ENCODE measurements at regions not wholly inside any gene's neighbourhood (a gene's known extent, or its start where the extent isn't known, plus 50 kb on each side); places are given as distances from the start of the nearest gene placed in this dataset.

DNA sequence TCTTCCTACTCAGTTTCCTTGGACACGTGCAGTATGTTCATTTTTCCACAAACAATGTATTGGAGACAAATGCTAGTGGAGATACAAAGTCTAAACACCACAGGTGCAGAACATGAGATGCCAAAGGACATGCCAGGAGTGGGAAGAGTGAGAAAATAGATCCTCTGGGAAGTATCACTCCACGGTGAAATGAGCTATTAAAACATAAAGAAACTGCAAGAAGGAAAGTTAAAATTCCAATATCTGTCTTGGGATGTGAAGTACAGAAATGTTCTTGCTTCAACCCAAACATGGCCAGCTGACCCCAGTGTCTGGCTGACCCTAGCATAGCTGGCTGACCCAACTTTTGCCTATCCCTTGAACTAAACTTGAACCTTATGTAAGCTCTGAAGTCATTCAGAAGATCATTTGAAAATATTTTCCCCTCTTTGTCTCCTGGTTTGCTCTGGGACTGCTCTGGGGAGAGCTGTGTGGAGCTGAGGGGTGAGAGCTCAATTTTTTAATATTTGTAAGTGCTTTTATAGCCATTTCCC is 59.5 kb downstream of the FZD1 start:
- DNase-seq, result no peak
- Mint-ChIP-seq H3K4me1 (no peaks in the 10 kb centered on the region), H3K9me3 (no peaks in the 10 kb centered on the region), H3K4me3 (no peak overlapping the region), H3K27ac (no peak overlapping the region), H3K27me3 (no peaks in the 10 kb centered on the region), H3K36me3 (ENCODE audit: low read depth) (no peaks in the 10 kb centered on the region)
- POLR2A ChIA-PET, result no interaction called here
- CTCF ChIA-PET, result no interaction called here

DNA sequence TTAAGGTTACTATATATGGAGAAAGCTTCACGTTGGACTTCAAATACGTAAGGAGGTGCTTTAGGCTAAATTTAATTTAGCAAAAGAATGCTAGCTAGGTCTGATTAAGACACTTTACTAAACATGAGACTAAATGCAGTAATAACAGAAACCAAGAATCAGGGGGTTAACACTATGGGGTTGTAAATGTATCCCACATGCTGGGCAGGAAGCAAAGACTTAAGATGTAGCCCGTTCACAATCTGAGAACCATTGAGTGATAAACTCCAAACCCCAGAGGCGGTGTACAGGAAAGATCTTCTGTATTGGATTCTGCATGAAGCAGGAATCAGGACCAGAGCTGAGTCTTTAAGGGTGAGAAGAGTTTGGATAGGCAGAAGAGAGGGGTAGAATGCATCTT is 60.4 kb downstream of the FZD1 start:
- ChIA-PET CTCF (no interaction called here), POLR2A (no interaction called here)
- Mint-ChIP-seq H3K27me3 (no peaks in the 10 kb centered on the region), H3K9me3 (no peaks in the 10 kb centered on the region), H3K36me3 (ENCODE audit: low read depth) (no peaks in the 10 kb centered on the region), H3K4me3 (no peak overlapping the region), H3K27ac (no peak overlapping the region), H3K4me1 (no peaks in the 10 kb centered on the region)
- DNase-seq, result no peak

DNA sequence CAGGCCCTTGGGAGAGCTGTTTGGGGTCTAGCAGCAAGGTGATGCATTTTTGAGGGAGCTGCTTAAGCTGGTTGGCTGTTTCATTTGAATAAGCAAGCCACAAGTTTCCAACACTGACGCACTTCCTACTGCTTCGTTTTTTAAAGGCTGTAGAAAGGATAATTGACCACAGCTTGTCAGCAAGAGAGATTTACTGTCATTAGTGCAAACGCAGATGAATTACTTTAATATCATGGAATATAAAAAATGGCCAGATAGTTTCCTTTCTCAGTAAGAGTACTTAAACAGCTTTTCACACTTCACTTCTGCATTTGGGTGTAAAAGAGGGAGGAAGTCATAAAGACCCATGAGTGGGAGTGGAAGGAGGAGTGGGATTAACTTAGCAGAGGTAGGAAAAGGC is 61.5 kb downstream of the FZD1 start:
- H3K27ac Mint-ChIP-seq, result no peak overlapping the region
- no peaks in the 10 kb centered on the region for H3K27me3 Mint-ChIP-seq
- POLR2A ChIA-PET, result no interaction called here
- H3K9me3 Mint-ChIP-seq, result no peaks in the 10 kb centered on the region
- H3K4me1 Mint-ChIP-seq, result no peaks in the 10 kb centered on the region
- H3K4me3 Mint-ChIP-seq, result no peak overlapping the region
- no peak for DNase-seq
- no peaks in the 10 kb centered on the region for H3K36me3 Mint-ChIP-seq (ENCODE audit: low read depth)
- CTCF ChIA-PET, result no interaction called here

DNA sequence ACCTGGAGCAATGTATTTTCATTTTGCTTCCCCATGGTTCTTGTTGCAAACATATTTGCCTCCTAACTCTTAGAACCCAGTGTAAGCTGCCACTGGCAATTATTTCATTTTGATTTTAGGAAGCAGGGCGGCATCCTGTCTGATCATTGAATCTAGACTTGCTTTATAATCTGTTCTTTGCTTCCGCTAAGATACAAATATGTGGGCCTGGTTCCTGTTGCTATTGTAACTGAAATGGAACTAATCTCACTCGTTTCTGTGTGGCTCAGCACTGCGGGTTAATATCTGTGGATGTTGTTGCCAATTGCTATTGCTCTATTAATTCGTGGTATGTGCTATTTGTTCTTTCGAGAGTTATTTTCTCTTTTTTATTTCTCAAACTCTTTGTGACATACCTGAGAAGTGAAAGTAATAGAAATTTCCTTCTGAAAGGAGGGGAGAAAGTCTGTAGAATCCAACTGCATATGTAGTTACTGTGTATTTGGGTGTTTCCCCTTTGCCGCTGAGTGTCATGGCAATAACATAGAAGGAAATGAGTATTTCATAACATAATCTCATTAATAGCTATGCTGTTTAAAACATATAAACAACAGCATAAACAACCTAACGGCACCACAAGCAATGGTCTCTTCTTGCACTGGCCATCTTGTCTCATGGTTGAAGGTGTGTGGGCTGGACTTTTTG is 62.4 kb downstream of the FZD1 start:
- Mint-ChIP-seq H3K4me1 (no peaks in the 10 kb centered on the region), H3K36me3 (ENCODE audit: low read depth) (no peaks in the 10 kb centered on the region), H3K27ac (no peak overlapping the region), H3K9me3 (no peaks in the 10 kb centered on the region), H3K4me3 (no peak overlapping the region), H3K27me3 (no peaks in the 10 kb centered on the region)
- CTCF ChIA-PET, result no interaction called here
- POLR2A ChIA-PET, result no interaction called here
- no peak for DNase-seq

DNA sequence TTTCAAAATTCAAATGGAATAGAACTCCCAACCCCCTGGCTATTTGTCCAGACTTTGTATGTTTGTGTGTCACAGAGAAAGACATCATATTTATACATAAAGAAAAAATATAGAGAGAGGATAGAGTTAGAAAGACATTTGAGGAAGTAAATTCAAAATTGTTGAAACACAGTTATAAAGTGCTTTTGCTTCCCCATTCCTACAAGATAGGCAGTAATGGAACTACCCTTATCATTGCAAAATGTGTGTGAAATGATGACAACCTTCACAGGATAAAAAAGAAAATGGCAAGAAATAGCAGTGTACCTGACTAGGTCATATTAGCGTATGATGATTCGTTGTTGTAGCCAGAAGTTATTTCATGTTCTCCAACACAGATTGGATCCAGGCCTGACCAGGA is 63.1 kb downstream of the FZD1 start:
- CTCF ChIA-PET, result no interaction called here
- H3K4me1 Mint-ChIP-seq, result no peaks in the 10 kb centered on the region
- no peaks in the 10 kb centered on the region for H3K36me3 Mint-ChIP-seq (ENCODE audit: low read depth)
- DNase-seq, result no peak
- no peak overlapping the region for H3K4me3 Mint-ChIP-seq
- no peak overlapping the region for H3K27ac Mint-ChIP-seq
- H3K9me3 Mint-ChIP-seq, result no peaks in the 10 kb centered on the region
- POLR2A ChIA-PET, result no interaction called here
- H3K27me3 Mint-ChIP-seq, result no peaks in the 10 kb centered on the region

DNA sequence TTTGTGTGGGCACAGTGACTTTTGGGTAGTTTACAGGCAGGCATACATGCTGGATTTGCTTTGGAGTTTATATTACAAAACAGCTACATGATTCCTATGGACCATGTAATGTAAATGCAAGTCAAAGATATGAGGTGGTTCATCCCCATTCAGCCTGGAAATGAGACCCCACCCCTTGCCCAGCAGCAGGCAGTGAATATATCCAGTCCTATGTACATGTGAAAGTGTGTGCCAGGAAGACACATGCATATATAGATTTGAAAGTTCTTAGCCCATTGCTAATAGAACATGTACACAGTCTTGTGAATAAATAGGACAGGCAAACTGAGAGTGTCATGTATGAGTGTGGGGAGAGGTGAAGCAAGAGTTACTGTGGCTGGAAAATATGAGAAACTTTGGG is 65.3 kb downstream of the FZD1 start:
- CTCF ChIA-PET, result no interaction called here
- no peaks in the 10 kb centered on the region for H3K4me1 Mint-ChIP-seq

DNA sequence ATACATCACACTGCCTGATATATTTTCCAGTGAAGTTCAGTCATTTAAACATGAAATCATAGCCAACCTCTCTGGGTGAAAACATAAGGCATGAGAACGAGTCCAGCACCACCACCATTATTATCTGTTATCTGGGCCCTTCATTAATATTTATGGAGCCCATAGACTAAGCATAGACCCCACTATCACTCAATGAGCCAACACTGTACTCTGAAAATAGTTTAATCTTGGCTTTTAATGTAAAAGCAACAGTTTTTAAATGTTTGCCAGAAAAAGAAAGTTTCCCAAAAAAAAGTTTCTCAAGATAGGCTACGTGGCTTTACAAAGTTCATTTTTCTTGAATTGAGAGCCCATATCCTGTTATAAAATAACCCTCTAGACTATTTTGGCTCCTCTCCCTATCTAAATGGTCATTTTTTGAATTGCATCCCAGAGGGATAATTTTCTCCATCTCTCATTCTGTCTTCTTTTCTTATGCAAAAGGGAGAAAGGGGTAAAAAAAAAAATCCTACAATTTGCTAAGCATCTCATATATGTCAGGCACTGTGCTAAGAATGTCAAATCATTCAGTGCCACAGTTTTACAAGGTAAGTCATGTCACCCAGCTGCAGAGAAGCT is 66.1 kb downstream of the FZD1 start:
- H3K9me3 Mint-ChIP-seq, result no peaks in the 10 kb centered on the region
- POLR2A ChIA-PET, result no interaction called here
- no peak overlapping the region for H3K4me3 Mint-ChIP-seq
- no peak for DNase-seq
- H3K4me1 Mint-ChIP-seq, result no peaks in the 10 kb centered on the region
- CTCF ChIA-PET, result no interaction called here
- no peaks in the 10 kb centered on the region for H3K27me3 Mint-ChIP-seq
- no peaks in the 10 kb centered on the region for H3K36me3 Mint-ChIP-seq (ENCODE audit: low read depth)
- no peak overlapping the region for H3K27ac Mint-ChIP-seq

More for the DNA sequence above, 65.3 kb downstream of the FZD1 start:
- POLR2A ChIA-PET, result no interaction called here
- no peak overlapping the region for H3K4me3 Mint-ChIP-seq
- no peaks in the 10 kb centered on the region for H3K9me3 Mint-ChIP-seq
- H3K27ac Mint-ChIP-seq, result no peak overlapping the region
- no peaks in the 10 kb centered on the region for H3K36me3 Mint-ChIP-seq (ENCODE audit: low read depth)
- no peaks in the 10 kb centered on the region for H3K27me3 Mint-ChIP-seq
- no peak for DNase-seq

DNA sequence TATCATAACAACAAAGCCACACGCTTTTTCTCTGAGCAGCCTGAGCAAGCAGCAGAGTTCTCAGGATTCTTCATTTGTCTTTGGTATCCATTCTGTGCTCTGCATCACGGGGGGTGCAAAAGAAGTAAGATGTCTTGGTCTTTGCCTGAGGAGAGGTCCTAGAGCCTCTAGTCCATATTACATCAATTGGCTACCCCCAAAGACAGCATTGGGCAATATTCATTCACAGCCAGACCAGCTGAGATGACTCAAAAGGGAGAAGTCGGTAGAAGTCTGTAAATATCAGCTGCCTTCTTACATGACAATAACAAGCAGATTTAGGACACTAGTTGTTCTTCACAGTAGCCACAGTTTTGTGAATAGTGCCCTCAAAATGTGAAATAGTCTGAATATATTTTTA is 66.6 kb downstream of the FZD1 start:
- no peak overlapping the region for H3K27ac Mint-ChIP-seq
- no peak overlapping the region for H3K4me3 Mint-ChIP-seq
- H3K9me3 Mint-ChIP-seq, result peaks cover 2% of the 10 kb centered on the region
- no peaks in the 10 kb centered on the region for H3K36me3 Mint-ChIP-seq (ENCODE audit: low read depth)
- no peaks in the 10 kb centered on the region for H3K27me3 Mint-ChIP-seq
- ChIA-PET CTCF (no interaction called here), POLR2A (no interaction called here)
- H3K4me1 Mint-ChIP-seq, result no peaks in the 10 kb centered on the region
- DNase-seq, result no peak

DNA sequence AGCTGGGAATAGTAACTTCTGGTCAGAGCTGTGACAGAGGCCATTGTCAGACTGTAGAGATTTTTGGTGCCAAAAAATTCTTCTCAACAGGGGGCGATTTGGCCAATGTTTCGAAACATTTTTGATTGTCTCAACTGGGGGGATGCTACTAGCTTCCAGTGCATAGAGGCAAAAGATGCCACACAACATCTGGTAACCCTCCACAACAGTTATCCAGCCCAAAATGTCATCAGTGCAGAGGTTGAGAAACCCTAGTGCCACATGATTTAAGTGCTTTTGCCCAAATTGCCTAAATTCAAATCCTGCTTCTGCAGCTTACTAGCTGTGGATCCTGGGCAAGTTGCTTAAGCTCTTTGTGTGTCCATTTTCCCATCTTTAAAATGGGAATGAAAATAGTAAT is 71.9 kb downstream of the FZD1 start:
- DNase-seq, result no peak
- Mint-ChIP-seq H3K4me1 (no peaks in the 10 kb centered on the region), H3K27ac (no peak overlapping the region), H3K9me3 (peaks cover 2% of the 10 kb centered on the region), H3K27me3 (no peaks in the 10 kb centered on the region), H3K36me3 (ENCODE audit: low read depth) (no peaks in the 10 kb centered on the region), H3K4me3 (no peak overlapping the region)
- ChIA-PET POLR2A (no interaction called here), CTCF (no interaction called here)

DNA sequence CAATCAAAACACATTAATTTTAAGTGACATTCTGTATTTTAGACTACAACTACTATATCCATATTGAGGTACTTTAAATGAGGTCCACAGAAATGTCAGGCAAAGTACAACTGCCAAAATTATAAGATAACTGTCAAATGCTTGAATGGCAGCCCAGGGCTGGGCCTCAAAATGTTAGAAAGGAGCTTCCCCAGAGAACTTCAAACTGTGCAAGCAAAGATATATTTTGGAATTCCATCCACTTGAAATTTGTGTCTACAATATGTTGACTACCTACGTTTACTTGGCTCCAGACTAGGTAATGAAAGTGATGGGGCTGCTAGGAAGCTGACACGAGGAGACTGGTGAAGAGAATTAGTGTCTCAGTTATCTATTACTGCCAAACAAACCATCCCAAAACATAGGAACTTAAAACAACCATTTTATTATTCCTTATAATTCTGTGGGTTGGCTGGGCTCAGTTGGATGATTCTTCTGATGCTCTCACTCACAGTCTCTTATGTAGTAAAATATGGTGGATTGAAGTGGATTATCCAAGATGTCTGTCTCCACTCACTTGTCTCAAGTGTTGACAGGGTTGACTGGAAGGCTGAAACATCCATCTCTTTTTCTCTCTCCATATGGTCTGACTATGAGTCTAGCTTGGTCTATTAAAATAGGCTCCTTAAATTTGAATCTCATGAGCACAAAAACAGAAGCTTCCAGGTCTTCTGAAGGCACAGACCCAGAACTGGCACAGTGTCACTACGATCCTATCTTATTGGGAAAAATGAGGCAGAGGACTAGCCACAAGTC is 74.2 kb downstream of the FZD1 start:
- Mint-ChIP-seq H3K4me3 (no peak overlapping the region), H3K9me3 (peaks cover 2% of the 10 kb centered on the region), H3K27ac (no peak overlapping the region), H3K4me1 (no peaks in the 10 kb centered on the region), H3K36me3 (ENCODE audit: low read depth) (no peaks in the 10 kb centered on the region), H3K27me3 (no peaks in the 10 kb centered on the region)
- no peak for DNase-seq
- ChIA-PET CTCF (no interaction called here), POLR2A (no interaction called here)

DNA sequence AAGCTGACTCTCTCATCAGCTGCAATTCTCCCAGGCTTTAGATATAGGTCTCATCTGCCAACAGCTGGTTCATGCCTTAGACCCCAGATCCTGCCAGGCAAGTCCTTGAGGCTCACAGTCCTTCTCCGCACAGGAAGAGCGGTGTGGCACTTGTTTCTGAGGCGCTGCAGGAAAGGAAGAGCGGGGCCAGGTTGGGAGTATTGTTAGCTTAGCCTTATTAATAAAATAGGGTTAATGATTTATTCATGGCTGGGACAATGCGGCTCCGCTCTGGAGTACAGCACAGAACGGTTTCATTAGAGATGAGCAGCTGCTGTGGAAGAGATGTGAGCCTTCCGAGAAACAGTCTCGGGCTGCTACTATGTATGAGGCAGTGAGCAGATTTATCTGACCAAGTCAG is 78.1 kb downstream of the FZD1 start:
- no peaks in the 10 kb centered on the region for H3K9me3 Mint-ChIP-seq
- CTCF ChIA-PET, result no interaction called here
- no peak overlapping the region for H3K4me3 Mint-ChIP-seq
- no peak for DNase-seq
- no peaks in the 10 kb centered on the region for H3K27me3 Mint-ChIP-seq
- H3K36me3 Mint-ChIP-seq (ENCODE audit: low read depth), result no peaks in the 10 kb centered on the region
- no peak overlapping the region for H3K27ac Mint-ChIP-seq
- POLR2A ChIA-PET, result no interaction called here
- H3K4me1 Mint-ChIP-seq, result no peaks in the 10 kb centered on the region

DNA sequence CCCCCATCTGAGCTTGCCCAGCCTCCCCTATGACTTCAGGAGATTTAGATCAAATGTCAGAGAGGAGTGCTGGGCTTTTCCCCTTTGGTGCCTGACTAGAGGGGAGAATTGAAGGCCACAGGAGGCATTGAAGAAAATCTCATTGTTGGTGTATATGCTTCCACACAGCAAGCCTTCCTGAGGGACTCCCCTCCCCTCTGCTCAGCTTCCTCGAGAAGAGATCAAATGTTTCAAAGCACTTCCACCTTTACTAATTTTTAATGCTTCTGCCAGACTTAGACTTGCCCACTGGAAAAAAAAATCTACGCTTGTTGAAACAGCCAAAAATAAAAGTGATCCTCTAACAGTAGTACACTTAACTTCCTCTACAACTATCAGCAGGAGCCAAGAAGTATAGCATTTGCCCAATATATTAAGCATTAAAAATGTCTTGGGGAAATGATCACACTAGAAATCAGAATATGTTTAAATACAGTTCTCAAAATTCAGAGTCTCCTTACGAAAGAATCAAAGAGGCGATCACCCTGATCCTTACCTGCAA is 79.3 kb downstream of the FZD1 start:
- CTCF ChIA-PET, result no interaction called here
- POLR2A ChIA-PET, result no interaction called here

DNA sequence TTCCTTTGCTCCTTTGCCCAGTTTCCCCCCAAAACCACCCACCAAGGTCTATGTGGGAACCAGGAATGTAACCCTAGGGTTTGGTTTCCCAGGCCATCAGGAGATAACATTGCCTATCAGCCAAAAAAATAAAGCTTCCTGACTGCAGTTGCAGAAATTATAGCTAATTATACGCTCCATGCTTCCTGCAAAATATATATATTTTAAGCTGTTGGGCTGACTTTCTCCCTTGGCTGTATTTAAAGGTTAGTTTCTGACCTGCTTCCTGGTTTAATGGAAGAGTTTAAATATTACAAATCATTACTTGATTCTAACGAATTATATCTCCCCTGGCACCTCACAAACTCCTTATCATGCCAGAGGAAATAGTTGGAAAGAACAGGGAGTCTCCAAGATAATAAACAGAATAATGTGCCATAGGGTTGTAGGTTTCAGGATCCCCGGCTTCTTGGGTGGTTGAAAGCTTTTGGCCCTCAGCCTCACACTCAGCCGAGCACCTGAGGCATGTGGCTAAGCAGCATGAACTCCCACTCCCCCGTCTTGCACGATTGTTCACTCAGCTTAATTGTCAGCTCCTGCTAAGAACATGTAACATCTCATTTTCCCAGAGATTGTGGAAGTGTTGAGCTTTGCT is 79.9 kb downstream of the FZD1 start:
- ChIA-PET CTCF (no interaction called here), POLR2A (no interaction called here)
- no peak for DNase-seq
- H3K27ac Mint-ChIP-seq, result no peak overlapping the region
- H3K36me3 Mint-ChIP-seq (ENCODE audit: low read depth), result no peaks in the 10 kb centered on the region
- H3K27me3 Mint-ChIP-seq, result no peaks in the 10 kb centered on the region
- H3K9me3 Mint-ChIP-seq, result no peaks in the 10 kb centered on the region
- H3K4me3 Mint-ChIP-seq, result no peak overlapping the region
- no peaks in the 10 kb centered on the region for H3K4me1 Mint-ChIP-seq

More for the DNA sequence above, 79.3 kb downstream of the FZD1 start:
- Mint-ChIP-seq H3K36me3 (ENCODE audit: low read depth) (no peaks in the 10 kb centered on the region), H3K4me3 (no peak overlapping the region), H3K4me1 (no peaks in the 10 kb centered on the region), H3K27me3 (no peaks in the 10 kb centered on the region), H3K27ac (no peak overlapping the region), H3K9me3 (no peaks in the 10 kb centered on the region)
- no peak for DNase-seq
